Testis (tissue), 2 donors: ENCODE measurements at regions not wholly inside any gene's neighbourhood (a gene's known extent, or its start where the extent isn't known, plus 50 kb on each side); places are given as distances from the start of the nearest gene placed in this dataset.

Experiments
- DNase-seq: peaks from one replicate; pipeline ENCODE4 v3.0.0-alpha.2; 2019
- H3K27ac ChIP-seq, 2 donors: fragments of 200-600 bp; sonication (generic); one replicate each; pipeline ENCODE4 v1.5.1; 2019
- H3K27me3 ChIP-seq: fragments of 200-600 bp; sonication (generic); one replicate; pipeline ENCODE4 v1.5.1; 2019
- H3K36me3 ChIP-seq: fragments of 200-600 bp; sonication (generic); one replicate; pipeline ENCODE4 v1.5.1; 2017; ENCODE audit warnings: low read depth; ENCODE audit errors: missing control alignments
- H3K4me1 ChIP-seq: fragments of 200-600 bp; sonication (generic); one replicate; pipeline ENCODE4 v1.5.1; 2019
- H3K4me3 ChIP-seq, 2 donors: fragments of 200-600 bp; sonication (generic); one replicate each; pipeline ENCODE4 v1.5.1; 2017 to 2019
- H3K9me3 ChIP-seq: fragments of 200-600 bp; sonication (generic); one replicate; pipeline ENCODE4 v1.5.1; 2017
- POLR2A ChIP-seq: fragments of 450-650 bp; IDR thresholded peaks from one replicate; pipeline ENCODE4 v1.6.1; 2017; ENCODE audit warnings: antibody characterized with exemption, mild to moderate bottlenecking, moderate library complexity
- WGBS, 2 donors: methylation state at CpG; one replicate each; pipeline ENCODE4 v1.1.5; 2018; 5-methylcytosine and 5-hydroxymethylcytosine counted together
- intact Hi-C: fragments of 100-400 bp; cut with DNase I; formaldehyde crosslinking; loops from one replicate; pipeline ENCODE4 v1.15.1; 2023; ENCODE audit warnings: low total_unique reads
- TF ChIP-seq, protein P1 (sequence below), 3 experiments: fragments of 450-650 bp in 2 of 3; fragments of 200-600 bp in 1 of 3; sonication (generic) in 1 of 3; IDR thresholded peaks; one replicate each; pipeline ENCODE4 v1.5.1; 2016 to 2019; ENCODE audit warnings: antibody characterized with exemption in 3 of 3, mild to moderate bottlenecking in 2 of 3, moderate library complexity in 1 of 3

DNA sequence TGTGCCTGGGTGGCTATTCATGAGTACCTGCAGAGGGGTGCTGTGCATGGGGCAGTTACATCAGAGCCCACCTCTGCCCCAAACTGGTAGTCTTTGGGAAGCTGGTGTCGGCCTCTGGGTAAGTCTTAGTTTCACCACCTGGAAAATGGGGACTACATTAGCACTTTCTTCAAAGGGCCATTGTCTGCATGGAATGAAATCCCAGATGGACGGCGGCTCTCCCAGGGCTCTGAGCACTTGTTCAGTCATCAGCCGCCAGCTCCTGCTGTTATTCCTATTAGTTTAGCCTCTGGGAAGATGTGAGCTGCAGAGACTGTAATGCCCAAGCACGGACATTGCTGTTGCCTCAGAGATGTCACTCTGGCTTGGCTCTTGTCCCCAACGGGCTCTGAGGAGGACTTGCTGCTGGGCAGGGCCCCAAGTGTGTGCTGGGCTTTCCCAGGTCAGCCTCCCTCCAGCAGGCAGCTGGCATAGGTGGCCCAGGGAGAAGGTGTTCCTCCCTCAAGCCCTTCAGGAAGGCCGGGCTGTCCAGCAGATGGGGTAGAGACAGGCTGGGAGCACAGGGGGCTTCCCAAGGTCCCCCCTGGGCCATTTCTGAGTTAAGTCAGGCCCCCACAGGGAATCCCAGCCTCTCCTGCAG, 268.3 kb downstream of the TFAP2C start:
- no peaks in the 10 kb centered on the region for H3K36me3 ChIP-seq
- no peak overlapping the region for H3K27ac ChIP-seq
- no peak for TF ChIP-seq POLR2A
- TF ChIP-seq, protein P1, sequence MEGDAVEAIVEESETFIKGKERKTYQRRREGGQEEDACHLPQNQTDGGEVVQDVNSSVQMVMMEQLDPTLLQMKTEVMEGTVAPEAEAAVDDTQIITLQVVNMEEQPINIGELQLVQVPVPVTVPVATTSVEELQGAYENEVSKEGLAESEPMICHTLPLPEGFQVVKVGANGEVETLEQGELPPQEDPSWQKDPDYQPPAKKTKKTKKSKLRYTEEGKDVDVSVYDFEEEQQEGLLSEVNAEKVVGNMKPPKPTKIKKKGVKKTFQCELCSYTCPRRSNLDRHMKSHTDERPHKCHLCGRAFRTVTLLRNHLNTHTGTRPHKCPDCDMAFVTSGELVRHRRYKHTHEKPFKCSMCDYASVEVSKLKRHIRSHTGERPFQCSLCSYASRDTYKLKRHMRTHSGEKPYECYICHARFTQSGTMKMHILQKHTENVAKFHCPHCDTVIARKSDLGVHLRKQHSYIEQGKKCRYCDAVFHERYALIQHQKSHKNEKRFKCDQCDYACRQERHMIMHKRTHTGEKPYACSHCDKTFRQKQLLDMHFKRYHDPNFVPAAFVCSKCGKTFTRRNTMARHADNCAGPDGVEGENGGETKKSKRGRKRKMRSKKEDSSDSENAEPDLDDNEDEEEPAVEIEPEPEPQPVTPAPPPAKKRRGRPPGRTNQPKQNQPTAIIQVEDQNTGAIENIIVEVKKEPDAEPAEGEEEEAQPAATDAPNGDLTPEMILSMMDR (IDR thresholded peaks at IDR 0.05): no peak
- H3K27me3 ChIP-seq: no peaks in the 10 kb centered on the region
- H3K9me3 ChIP-seq: no peaks in the 10 kb centered on the region
- no peak for DNase-seq
- intact Hi-C loops: no loop called here
- WGBS, 2 donors: 70% methylated on average over 2 to 7 of the region's 7 CpGs
- H3K4me1 ChIP-seq: no peaks in the 10 kb centered on the region
- no peak overlapping the region for H3K4me3 ChIP-seq

DNA sequence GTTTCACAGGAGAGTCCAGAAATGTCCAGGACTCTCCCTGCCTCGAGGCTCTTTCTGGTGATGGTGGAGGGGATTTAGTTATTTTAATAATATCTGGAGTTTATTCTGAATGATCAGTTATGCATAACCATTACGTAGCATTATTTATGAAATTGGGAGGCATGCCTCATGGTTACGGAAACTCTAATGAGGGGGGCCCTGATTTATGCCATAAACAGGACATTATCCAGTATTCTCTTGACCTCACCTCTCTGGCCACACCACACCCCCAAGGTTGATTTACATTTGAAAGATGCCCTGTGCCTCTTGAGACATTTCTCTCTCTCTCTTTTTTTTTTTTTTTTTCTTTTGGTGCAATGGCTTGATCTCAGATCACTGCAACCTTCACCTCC, 268.8 kb downstream of the TFAP2C start:
- WGBS, 2 donors: 45 to 56% methylated on average over 3 of the region's 3 CpGs
- Histone ChIP-seq H3K36me3 (no peaks in the 10 kb centered on the region), H3K4me1 (no peaks in the 10 kb centered on the region), H3K4me3 (no peak overlapping the region), H3K27ac (no peak overlapping the region), H3K9me3 (no peaks in the 10 kb centered on the region), H3K27me3 (no peaks in the 10 kb centered on the region)
- DNase-seq: no peak
- TF ChIP-seq, protein P1 (IDR thresholded peaks at IDR 0.05): no peak
- TF ChIP-seq POLR2A: no peak
- intact Hi-C loops: no loop called here

DNA sequence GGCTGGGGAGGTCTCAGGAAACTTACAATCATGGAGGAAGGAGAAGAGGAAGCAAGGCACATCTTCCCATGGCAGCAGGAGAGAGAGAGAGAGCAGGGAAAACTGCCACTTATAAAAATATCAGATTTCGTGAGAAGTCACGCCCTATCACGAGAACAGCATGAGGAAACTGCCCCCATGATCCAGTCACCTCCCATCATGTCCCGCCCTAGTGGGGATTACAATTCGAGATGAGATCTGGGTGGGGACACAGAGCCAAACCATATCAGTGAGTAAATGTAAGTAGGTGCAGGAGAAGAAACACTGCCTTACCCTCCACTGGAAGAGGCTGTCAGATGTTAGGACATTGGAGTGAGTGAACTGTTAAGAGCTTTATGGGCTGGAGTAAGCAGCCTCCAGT, 270.4 kb downstream of the TFAP2C start:
- Histone ChIP-seq H3K4me1 (no peaks in the 10 kb centered on the region), H3K27me3 (no peaks in the 10 kb centered on the region), H3K36me3 (no peaks in the 10 kb centered on the region), H3K27ac (no peak overlapping the region), H3K4me3 (no peak overlapping the region), H3K9me3 (no peaks in the 10 kb centered on the region)
- intact Hi-C loops: no loop called here
- 75 to 79% methylated on average over 5 of the region's 5 CpGs for WGBS, 2 donors
- TF ChIP-seq, protein P1 (IDR thresholded peaks at IDR 0.05): no peak
- no peak for TF ChIP-seq POLR2A
- no peak for DNase-seq

DNA sequence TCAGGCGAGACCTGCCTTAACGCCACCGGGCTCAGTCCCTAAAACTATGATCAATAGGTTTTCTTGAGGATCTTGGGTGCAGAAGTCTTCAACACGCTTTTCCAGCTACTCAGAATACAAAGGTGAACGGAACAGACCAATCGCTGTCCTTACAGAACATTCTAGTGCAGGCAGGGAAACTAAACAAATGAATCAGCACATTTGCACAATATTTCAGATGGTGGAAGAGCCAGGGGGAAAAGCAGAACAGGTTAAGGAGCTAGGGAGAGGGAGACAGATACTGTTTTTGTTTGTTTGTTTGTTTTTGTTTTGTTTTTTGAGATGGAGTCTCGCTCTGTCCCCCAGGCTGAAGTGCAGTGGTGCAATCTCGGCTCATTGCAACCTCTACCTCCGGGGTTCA, 271.1 kb downstream of the TFAP2C start:
- H3K27me3 ChIP-seq: no peaks in the 10 kb centered on the region
- no peak for DNase-seq
- no peaks in the 10 kb centered on the region for H3K36me3 ChIP-seq
- H3K27ac ChIP-seq: no peak overlapping the region
- no peak for TF ChIP-seq POLR2A
- TF ChIP-seq, protein P1 (IDR thresholded peaks at IDR 0.05): no peak
- WGBS, 2 donors: 83 to 89% methylated on average over 9 of the region's 9 CpGs
- H3K4me3 ChIP-seq: no peak overlapping the region
- no peaks in the 10 kb centered on the region for H3K4me1 ChIP-seq
- intact Hi-C loops: no loop called here
- no peaks in the 10 kb centered on the region for H3K9me3 ChIP-seq

DNA sequence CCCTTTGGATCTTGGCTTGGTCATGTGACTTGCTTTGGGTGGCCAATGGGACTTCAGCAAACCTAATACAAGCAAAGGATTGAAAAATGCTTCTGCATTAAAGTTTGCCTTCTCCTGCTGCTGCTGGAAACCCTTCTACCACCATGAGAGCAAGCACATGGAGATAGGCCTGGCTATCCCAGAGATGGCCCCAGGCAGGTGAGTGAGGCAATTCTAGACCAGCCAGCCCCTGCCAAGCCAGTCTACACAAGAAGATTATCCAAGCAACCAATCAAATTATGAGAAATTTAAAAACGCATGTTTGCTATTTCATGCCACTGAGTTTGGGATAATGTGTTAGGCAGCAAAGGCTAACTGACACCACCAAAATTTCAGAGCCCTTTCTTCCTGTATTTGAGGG, 274.3 kb downstream of the TFAP2C start:
- Histone ChIP-seq H3K4me1 (no peaks in the 10 kb centered on the region), H3K4me3 (no peak overlapping the region), H3K36me3 (no peaks in the 10 kb centered on the region), H3K27ac (no peak overlapping the region), H3K9me3 (no peaks in the 10 kb centered on the region), H3K27me3 (no peaks in the 10 kb centered on the region)
- WGBS, 2 donors: 0 to 35% methylated on average over 1 of the region's 1 CpG
- no peak for TF ChIP-seq POLR2A
- TF ChIP-seq, protein P1 (IDR thresholded peaks at IDR 0.05): no peak
- DNase-seq: no peak
- intact Hi-C loops: no loop called here
